ENCODE measurements at regions not wholly inside any gene's neighbourhood (a gene's known extent, or its start where the extent isn't known, plus 50 kb on each side); places are given as distances from the start of the nearest gene placed in this dataset.
"Not testable (repeated sequence)": the region's sequence is repeated elsewhere in the genome, so short reads cannot be mapped to it uniquely, and the experiment has no call there.

- DNase-seq = no peak
These were observed 132.3 kb upstream of the CRIM1 start for GRCh38 chr2:36223259-36223658.

GRCh38 chr2:36222485-36222884, 133.1 kb upstream of the CRIM1 start:
- DNase-seq = no peak

GRCh38 chr2:36214691-36215090, 140.9 kb upstream of the CRIM1 start:
- no peak for DNase-seq

GRCh38 chr2:36203366-36203765, 152.2 kb upstream of the CRIM1 start:
- no peak for DNase-seq

GRCh38 chr2:36197181-36197971, 158.2 kb upstream of the CRIM1 start:
- DNase-seq = no peak

GRCh38 chr2:36193680-36194079, 161.9 kb upstream of the CRIM1 start:
- DNase-seq = no peak

GRCh38 chr2:36192983-36193382, 162.6 kb upstream of the CRIM1 start:
- DNase-seq = no peak

- DNase-seq = no peak
These were observed 165.5 kb upstream of the CRIM1 start for GRCh38 chr2:36190097-36190496.

GRCh38 chr2:36185624-36186023, 170.0 kb upstream of the CRIM1 start:
- DNase-seq = no peak

GRCh38 chr2:36184848-36185247, 170.7 kb upstream of the CRIM1 start:
- no peak for DNase-seq

- DNase-seq = not testable (repeated sequence)
These were observed 174.6 kb upstream of the CRIM1 start for GRCh38 chr2:36180789-36181482.

GRCh38 chr2:36180293-36180692, 175.3 kb upstream of the CRIM1 start:
- DNase-seq = not testable (repeated sequence)

- not testable (repeated sequence) for DNase-seq
These were observed 175.8 kb upstream of the CRIM1 start for GRCh38 chr2:36179668-36180269.

GRCh38 chr2:36178384-36178783, 177.2 kb upstream of the CRIM1 start:
- no peak for DNase-seq

GRCh38 chr2:36177282-36177681, 178.3 kb upstream of the CRIM1 start:
- no peak for DNase-seq

GRCh38 chr2:36174920-36175319, 180.7 kb upstream of the CRIM1 start:
- DNase-seq = no peak

- DNase-seq = no peak
These were observed 181.7 kb upstream of the CRIM1 start for GRCh38 chr2:36173760-36174404.

- DNase-seq = no peak
These were observed 182.8 kb upstream of the CRIM1 start for GRCh38 chr2:36172824-36173223.

GRCh38 chr2:36170805-36171204, 184.8 kb upstream of the CRIM1 start:
- no peak for DNase-seq

GRCh38 chr2:36169843-36170242, 185.7 kb upstream of the CRIM1 start:
- no peak for DNase-seq

- no peak for DNase-seq
These were observed 187.5 kb upstream of the CRIM1 start for GRCh38 chr2:36168115-36168514.

- DNase-seq = no peak
These were observed 190.4 kb upstream of the CRIM1 start for GRCh38 chr2:36165132-36165531.

- DNase-seq = no peak
These were observed 191.9 kb upstream of the CRIM1 start for GRCh38 chr2:36163520-36164254.

Data from NCI-H345 (cell line).